Lower leg skin (tissue), 4 donors: ENCODE measurements at regions not wholly inside any gene's neighbourhood (a gene's known extent, or its start where the extent isn't known, plus 50 kb on each side); places are given as distances from the start of the nearest gene placed in this dataset.

Experiments
- DNase-seq, 2 donors: peaks; one replicate each; pipeline ENCODE4 v3.0.0-alpha.2; 2019; ENCODE audit warnings: low spot score in 2 of 2
- H3K4me3 ChIP-seq: fragments of 200-600 bp; sonication (generic); 2 replicates; pipeline ENCODE4 v1.5.1; 2017; ENCODE audit warnings: mild to moderate bottlenecking, low read depth; ENCODE audit not compliant: poor library complexity, severe bottlenecking
- POLR2A ChIP-seq, 2 donors: fragments of 450-650 bp; IDR thresholded peaks; one replicate each; pipeline ENCODE4 v1.6.1; 2016 to 2017; ENCODE audit warnings: antibody characterized with exemption in 2 of 2, mild to moderate bottlenecking in 1 of 2, moderate library complexity in 1 of 2
- WGBS, 2 donors: methylation state at CpG; one replicate each; pipeline ENCODE4 v1.1.5; 2018; 5-methylcytosine and 5-hydroxymethylcytosine counted together
- intact Hi-C: fragments of 100-400 bp; cut with DNase I; formaldehyde crosslinking; loops from one replicate; pipeline ENCODE4 v1.15.0; 2023; ENCODE audit warnings: low total_unique reads
- TF ChIP-seq, protein P1 (sequence below), 3 donors: fragments of 450-650 bp; IDR thresholded peaks; one replicate each; pipeline ENCODE4 v1.5.1; 2016; ENCODE audit warnings: antibody characterized with exemption in 3 of 3, mild to moderate bottlenecking in 3 of 3, moderate library complexity in 2 of 3

DNA sequence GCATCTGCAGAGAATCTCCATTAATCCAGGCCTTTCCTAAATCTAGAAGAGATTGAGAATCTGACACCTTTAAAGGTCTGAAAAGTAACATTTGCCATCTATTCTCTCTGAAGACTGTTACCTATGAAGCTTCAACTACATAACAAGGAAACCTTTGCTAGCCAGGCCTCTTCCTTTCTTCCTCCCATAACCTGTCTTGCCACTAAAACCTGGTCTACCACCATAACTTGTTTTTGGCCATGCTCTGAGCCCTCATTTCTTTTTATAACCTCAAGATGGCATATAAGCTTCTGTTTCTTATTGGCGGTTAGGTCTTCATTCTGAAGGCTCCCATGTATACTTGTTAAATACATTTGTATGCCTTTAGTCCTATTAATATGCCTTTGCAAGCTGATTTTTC lies 348.4 kb upstream of the MEOX2 start:
- DNase-seq: no peak
- WGBS, 2 donors: 93 to 100% methylated on average over 1 of the region's 1 CpG
- intact Hi-C loops: no loop called here
- no peak overlapping the region for H3K4me3 ChIP-seq
- no peak for TF ChIP-seq POLR2A (IDR thresholded peaks at IDR 0.05)
- TF ChIP-seq, protein P1, sequence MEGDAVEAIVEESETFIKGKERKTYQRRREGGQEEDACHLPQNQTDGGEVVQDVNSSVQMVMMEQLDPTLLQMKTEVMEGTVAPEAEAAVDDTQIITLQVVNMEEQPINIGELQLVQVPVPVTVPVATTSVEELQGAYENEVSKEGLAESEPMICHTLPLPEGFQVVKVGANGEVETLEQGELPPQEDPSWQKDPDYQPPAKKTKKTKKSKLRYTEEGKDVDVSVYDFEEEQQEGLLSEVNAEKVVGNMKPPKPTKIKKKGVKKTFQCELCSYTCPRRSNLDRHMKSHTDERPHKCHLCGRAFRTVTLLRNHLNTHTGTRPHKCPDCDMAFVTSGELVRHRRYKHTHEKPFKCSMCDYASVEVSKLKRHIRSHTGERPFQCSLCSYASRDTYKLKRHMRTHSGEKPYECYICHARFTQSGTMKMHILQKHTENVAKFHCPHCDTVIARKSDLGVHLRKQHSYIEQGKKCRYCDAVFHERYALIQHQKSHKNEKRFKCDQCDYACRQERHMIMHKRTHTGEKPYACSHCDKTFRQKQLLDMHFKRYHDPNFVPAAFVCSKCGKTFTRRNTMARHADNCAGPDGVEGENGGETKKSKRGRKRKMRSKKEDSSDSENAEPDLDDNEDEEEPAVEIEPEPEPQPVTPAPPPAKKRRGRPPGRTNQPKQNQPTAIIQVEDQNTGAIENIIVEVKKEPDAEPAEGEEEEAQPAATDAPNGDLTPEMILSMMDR (IDR thresholded peaks at IDR 0.05): no peak

DNA sequence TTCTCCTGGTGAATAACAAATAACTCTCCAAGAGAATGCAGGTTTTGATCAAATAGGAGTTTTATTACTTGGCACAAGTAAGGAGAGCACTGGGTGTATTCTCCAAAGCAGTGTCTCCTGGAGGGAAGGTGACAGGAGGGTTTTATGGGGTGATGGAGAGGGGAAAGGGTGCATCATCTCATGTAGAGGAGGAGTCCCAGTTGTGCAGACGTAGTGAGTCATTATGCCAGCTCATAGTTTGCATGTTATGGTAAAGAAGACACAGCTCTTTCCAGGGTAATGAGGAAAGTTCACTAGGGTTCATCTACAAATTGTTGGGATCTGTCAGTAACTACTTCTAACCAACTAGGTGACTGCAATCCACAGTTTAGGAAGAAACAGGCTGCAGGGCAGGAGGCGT lies 347.9 kb upstream of the MEOX2 start:
- no peak for TF ChIP-seq POLR2A (IDR thresholded peaks at IDR 0.05)
- TF ChIP-seq, protein P1 (IDR thresholded peaks at IDR 0.05): no peak

DNA sequence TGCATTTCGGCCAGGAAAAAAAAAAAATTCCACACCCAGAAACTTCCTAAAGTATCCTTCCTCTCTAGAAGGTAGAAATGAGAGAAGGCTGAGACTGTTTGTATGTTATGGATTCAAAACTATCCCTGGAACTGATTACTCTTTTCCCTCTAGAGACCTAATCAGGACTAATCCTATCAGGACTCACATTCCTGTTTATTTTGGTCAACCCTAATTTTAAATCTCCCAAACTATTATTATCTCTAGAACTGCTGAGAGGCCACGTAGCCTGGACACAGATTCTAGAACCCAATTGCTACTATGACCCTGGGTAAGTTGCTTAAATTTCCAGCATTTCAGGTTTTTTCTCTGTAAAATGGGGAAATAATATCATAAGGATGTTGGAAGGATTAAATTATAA lies 346.8 kb upstream of the MEOX2 start:
- no peak for DNase-seq
- intact Hi-C loops: no loop called here
- H3K4me3 ChIP-seq: no peak overlapping the region
- TF ChIP-seq, protein P1 (IDR thresholded peaks at IDR 0.05): no peak
- TF ChIP-seq POLR2A (IDR thresholded peaks at IDR 0.05): no peak
- 73 to 77% methylated on average over 2 of the region's 2 CpGs for WGBS, 2 donors

More for the DNA sequence above, 347.9 kb upstream of the MEOX2 start:
- intact Hi-C loops: no loop called here
- no peak overlapping the region for H3K4me3 ChIP-seq
- DNase-seq: no peak
- WGBS, 2 donors: 82 to 91% methylated on average over 2 of the region's 2 CpGs

DNA sequence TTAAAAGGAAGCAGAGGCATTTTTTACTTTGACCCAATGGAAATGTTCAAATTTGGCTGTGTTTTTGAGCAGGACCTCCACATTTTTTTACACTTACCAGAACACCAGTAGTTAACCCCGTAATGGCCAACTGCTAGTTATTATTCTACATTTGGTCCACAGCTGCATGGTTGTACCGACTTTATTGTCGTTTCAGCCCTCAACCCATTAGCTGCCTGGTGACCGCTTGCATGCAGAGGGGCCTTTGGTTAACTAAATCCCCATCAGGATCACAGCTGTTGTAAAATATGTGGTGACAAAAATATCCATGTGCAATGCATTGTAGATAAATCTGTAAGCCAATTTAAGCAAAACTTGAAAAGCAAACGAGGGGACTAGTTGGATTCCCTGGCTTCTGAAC lies 342.2 kb upstream of the MEOX2 start:
- intact Hi-C loops: no loop called here
- no peak for TF ChIP-seq POLR2A (IDR thresholded peaks at IDR 0.05)
- TF ChIP-seq, protein P1 (IDR thresholded peaks at IDR 0.05): no peak
- DNase-seq: no peak
- no peak overlapping the region for H3K4me3 ChIP-seq
- 61 to 68% methylated on average over 5 of the region's 5 CpGs for WGBS, 2 donors

DNA sequence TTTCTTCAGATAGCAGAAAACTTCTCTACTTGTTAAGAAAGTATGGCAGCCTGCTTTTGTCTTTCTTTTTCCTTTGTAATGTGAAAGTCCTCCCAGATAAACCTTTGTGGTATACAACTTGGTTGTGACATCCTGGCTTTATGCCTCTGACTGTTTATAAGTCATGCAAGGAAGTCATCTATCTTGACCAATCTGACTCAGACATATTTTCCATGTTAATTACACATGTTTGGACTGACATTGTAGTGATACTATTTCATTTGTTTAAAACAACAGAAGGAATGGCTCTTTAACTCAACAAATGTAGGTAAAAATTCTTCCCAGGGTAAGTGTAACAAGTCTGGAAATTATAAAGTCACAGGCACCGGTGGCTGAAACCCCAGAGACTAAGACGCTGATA lies 341.6 kb upstream of the MEOX2 start:
- DNase-seq: peak in 1 of 2 donors; percentile 29
- 61 to 62% methylated on average over 2 of the region's 2 CpGs for WGBS, 2 donors
- H3K4me3 ChIP-seq: no peak overlapping the region
- TF ChIP-seq POLR2A (IDR thresholded peaks at IDR 0.05): no peak
- TF ChIP-seq, protein P1 (IDR thresholded peaks at IDR 0.05): no peak
- intact Hi-C loops: no loop called here

DNA sequence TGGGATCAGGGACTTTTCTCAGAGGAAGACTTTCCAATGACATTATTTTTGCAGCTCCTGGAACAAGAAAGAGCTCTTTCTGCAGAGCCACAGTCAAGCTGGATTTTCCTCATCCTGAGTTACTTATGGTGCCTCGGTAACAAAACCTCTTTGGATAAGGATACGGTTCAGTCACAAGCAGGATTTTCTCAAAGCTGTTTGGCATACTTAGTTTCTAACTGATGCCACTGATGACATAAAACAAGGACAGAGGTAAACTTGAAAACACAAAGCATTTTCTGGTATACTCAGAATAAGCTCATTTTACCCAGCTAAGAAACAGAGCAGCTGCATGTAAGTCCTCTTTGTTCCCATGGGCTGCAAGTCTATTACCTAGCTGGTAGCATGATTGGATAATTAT lies 340.9 kb upstream of the MEOX2 start:
- 67 to 82% methylated on average over 2 of the region's 2 CpGs for WGBS, 2 donors
- intact Hi-C loops: no loop called here
- no peak overlapping the region for H3K4me3 ChIP-seq
- DNase-seq: no peak
- TF ChIP-seq POLR2A (IDR thresholded peaks at IDR 0.05): no peak
- TF ChIP-seq, protein P1 (IDR thresholded peaks at IDR 0.05): no peak
